ENCODE measurements at regions not wholly inside any gene's neighbourhood (a gene's known extent, or its start where the extent isn't known, plus 50 kb on each side); places are given as distances from the start of the nearest gene placed in this dataset.

DNA sequence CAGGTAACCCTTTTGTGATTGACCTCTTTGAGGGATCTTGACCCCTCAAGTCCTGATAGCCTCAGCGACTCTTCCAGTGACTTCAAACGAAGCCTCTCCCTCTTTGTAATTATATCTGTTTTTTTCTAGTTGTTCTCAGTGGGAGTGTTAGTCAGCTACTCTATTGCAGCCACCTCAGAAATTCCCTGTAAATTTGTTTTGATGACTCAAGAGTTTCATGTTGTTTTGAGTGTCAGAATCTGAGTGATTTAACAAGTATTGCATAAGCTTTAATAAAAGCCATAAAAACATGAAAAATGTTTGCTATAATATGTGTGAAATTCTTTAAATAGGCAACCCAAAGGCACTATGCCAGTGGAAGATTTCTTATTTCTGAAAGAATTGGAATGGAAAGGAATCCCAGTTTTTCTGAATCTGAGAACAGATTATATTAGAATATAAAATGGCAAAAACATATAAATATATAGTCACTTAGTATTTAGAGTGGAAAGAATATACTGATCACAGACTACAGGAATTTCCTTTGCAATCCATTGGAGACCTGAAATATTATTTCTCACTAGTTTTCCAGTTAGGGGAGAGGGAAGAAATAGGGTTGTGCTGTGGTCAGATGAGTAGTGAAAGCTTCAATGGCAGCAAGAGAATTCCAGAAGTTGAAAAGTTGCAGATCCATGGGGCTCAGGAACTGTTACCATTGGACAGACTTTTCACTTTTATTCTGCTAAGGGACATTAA, 94.4 kb upstream of the SEMA3C start:
- ChIA-PET POLR2A (no interaction called here), CTCF (no interaction called here)
- TF ChIP-seq, protein P1, sequence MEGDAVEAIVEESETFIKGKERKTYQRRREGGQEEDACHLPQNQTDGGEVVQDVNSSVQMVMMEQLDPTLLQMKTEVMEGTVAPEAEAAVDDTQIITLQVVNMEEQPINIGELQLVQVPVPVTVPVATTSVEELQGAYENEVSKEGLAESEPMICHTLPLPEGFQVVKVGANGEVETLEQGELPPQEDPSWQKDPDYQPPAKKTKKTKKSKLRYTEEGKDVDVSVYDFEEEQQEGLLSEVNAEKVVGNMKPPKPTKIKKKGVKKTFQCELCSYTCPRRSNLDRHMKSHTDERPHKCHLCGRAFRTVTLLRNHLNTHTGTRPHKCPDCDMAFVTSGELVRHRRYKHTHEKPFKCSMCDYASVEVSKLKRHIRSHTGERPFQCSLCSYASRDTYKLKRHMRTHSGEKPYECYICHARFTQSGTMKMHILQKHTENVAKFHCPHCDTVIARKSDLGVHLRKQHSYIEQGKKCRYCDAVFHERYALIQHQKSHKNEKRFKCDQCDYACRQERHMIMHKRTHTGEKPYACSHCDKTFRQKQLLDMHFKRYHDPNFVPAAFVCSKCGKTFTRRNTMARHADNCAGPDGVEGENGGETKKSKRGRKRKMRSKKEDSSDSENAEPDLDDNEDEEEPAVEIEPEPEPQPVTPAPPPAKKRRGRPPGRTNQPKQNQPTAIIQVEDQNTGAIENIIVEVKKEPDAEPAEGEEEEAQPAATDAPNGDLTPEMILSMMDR (IDR thresholded peaks at IDR 0.05; ENCODE audit: insufficient read depth, low read length, missing control alignments), result no peak
- no peak overlapping the region for H3K4me3 ChIP-seq (ENCODE audit: low read depth, low read length)
- peak; percentile 19 for DNase-seq (ENCODE audit: low read depth, low spot score)

DNA sequence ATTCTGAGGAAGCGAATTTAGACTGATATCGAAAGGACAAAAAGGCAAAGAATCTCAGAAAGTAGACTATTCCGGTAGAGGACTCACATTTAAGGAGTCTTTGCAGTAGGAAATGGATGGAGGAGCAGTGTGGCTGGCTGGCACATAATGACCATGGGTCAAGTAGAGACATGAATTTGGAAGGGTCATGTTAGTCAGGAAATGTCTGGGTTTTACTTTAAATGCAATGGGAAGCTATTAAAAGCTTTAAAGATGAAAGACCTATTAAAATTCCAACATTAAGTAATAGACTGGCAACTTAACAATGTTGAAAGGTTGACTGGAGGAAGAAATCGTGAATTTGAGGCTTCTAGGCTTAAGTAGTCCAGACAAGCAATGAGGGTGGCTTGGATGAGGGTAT, 90.0 kb upstream of the SEMA3C start:
- TF ChIP-seq, protein P1 (IDR thresholded peaks at IDR 0.05; ENCODE audit: insufficient read depth, low read length, missing control alignments), result no peak
- ChIA-PET POLR2A (no interaction called here), CTCF (no interaction called here)
- no peak overlapping the region for H3K4me3 ChIP-seq (ENCODE audit: low read depth, low read length)
- DNase-seq (ENCODE audit: low read depth, low spot score), result no peak

- no peak overlapping the region for H3K4me3 ChIP-seq (ENCODE audit: low read depth, low read length)
- ChIA-PET CTCF (interaction anchor here (0.6 kb wide), 1 partner anchor 905 kb away, joined by 3 read pairs; no protein-coding TSS in a partner anchor), POLR2A (no interaction called here)
- DNase-seq (ENCODE audit: low read depth, low spot score), result no peak
- TF ChIP-seq, protein P1 (IDR thresholded peaks at IDR 0.05; ENCODE audit: insufficient read depth, low read length, missing control alignments), result no peak
These were observed 88.2 kb upstream of the SEMA3C start for GRCh38 chr7:81007051-81007450.

GRCh38 chr7:81005254-81005653, 86.4 kb upstream of the SEMA3C start:
- ChIA-PET CTCF (interaction anchor here (0.8 kb wide), 1 partner anchor 452 kb away, joined by 3 read pairs; no protein-coding TSS in a partner anchor), POLR2A (no interaction called here)
- TF ChIP-seq, protein P1 (IDR thresholded peaks at IDR 0.05; ENCODE audit: insufficient read depth, low read length, missing control alignments), result no peak
- no peak overlapping the region for H3K4me3 ChIP-seq (ENCODE audit: low read depth, low read length)
- DNase-seq (ENCODE audit: low read depth, low spot score), result no peak

GRCh38 chr7:81004098-81004497, 85.2 kb upstream of the SEMA3C start:
- ChIA-PET POLR2A (interaction anchor here (0.5 kb wide), 1 partner anchor 281 kb away, joined by 6 read pairs; no protein-coding TSS in a partner anchor), CTCF (interaction anchor here (0.8 kb wide), 1 partner anchor 453 kb away, joined by 3 read pairs; no protein-coding TSS in a partner anchor)
- DNase-seq (ENCODE audit: low read depth, low spot score), result no peak

DNA sequence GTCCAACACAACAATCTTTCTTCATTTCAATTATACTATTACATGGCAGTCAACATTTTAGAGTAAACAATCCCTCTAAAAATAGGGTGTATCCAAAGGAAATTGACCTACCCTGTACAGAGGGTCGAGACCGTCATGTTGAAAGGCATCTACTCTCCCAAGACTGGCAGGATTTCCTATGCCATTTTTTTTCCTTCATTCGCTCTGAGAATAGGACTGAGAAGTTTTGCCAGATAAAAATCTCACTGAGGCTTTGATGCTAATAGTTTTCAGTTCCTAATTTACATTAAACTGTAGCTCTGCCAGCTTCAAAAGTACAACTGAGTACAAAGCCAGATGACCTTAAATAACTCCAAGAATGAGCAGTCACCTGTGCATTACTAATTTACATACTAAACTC, 84.5 kb upstream of the SEMA3C start:
- ChIA-PET CTCF (no interaction called here), POLR2A (no interaction called here)
- TF ChIP-seq, protein P1 (IDR thresholded peaks at IDR 0.05; ENCODE audit: insufficient read depth, low read length, missing control alignments), result no peak
- no peak overlapping the region for H3K4me3 ChIP-seq (ENCODE audit: low read depth, low read length)
- no peak for DNase-seq (ENCODE audit: low read depth, low spot score)

More at GRCh38 chr7:81004098-81004497, 85.2 kb upstream of the SEMA3C start:
- H3K4me3 ChIP-seq (ENCODE audit: low read depth, low read length), result no peak overlapping the region
- TF ChIP-seq, protein P1 (IDR thresholded peaks at IDR 0.05; ENCODE audit: insufficient read depth, low read length, missing control alignments), result no peak

Measured in AG04449 (cell line).